Putamen (tissue), 1 donor: ENCODE measurements at regions not wholly inside any gene's neighbourhood (a gene's known extent, or its start where the extent isn't known, plus 50 kb on each side); places are given as distances from the start of the nearest gene placed in this dataset.
"Not testable (repeated sequence)": the region's sequence is repeated elsewhere in the genome, so short reads cannot be mapped to it uniquely, and the experiment has no call there.

Source experiments
- DNase-seq: peaks from one replicate; pipeline ENCODE4 v3.0.0-alpha.2; 2016; ENCODE audit warnings: low spot score

DNA sequence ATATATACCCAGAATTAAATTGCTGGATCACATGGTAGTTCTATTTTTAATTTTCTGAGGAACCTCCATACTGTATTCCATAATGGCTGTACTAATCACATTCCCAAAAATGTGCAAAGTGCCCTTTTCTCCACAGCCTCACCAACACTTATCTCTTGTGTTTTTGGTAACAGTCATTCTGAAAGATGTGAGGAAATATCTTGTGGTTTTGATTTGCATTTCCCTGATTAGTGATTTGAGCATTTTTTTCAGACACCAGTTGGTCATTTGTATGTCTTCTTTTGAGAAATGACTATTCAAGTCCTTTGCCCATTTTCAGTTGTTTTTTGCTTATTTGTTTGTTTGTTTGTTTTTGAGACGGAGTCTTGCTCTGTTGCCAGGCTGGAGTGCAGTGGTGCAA, 98.1 kb upstream of the SIMC1 start:
- not testable (repeated sequence) for DNase-seq

DNA sequence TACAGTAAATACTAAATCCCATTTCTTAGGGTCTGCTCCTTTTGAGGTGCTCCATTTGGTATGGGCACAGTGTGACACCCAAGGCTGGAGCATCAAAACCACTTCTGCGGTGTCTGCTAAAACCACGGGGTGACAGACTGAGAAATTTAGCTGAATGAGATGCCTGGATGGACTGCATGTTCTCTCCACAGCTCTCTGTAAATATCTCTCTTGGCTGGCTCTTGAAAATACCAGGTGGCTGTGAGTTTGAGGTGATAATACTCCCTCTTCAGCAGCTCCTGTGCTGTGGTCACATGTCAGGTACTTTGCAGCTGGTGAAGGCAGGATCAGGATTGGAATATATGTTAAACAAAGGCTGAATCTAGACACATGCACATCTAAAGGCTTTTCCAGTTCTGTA, 93.7 kb upstream of the SIMC1 start:
- DNase-seq: no peak

DNA sequence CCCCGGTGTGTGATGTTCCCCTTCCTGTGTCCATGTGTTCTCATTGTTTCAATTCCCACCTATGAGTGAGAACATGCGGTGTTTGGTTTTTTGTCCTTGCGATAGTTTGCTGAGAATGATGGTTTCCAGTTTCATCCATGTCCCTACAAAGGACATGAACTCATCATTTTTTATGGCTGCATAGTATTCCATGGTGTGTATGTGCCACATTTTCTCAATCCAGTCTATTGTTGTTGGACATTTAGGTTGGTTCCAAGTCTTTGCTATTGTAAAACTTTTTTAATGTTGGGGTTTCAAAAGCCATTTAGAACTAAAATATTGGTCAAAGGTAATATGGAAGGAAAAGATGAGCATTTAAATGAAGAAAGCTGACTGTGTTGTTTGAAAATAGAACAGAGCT, 88.3 kb upstream of the SIMC1 start:
- DNase-seq: not testable (repeated sequence)

DNA sequence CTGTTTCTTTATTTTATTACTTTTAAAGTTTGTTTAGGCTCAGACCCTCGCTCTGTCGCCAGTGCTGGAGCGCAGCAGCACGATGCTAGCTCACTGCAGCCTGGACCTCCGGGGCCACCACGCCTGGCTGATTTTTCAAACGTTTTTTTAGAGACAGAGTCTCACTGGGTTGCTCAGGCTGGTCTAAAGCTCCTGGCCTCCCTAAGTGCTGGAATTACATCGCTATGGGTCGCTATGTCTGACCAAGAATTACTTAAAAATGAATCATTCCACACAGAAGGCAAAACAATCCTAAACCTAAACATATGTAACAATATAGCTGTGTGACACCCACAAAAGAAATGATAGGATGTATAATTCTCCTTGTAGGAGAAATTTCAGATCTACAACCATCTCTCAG, 86.9 kb upstream of the SIMC1 start:
- DNase-seq: no peak

DNA sequence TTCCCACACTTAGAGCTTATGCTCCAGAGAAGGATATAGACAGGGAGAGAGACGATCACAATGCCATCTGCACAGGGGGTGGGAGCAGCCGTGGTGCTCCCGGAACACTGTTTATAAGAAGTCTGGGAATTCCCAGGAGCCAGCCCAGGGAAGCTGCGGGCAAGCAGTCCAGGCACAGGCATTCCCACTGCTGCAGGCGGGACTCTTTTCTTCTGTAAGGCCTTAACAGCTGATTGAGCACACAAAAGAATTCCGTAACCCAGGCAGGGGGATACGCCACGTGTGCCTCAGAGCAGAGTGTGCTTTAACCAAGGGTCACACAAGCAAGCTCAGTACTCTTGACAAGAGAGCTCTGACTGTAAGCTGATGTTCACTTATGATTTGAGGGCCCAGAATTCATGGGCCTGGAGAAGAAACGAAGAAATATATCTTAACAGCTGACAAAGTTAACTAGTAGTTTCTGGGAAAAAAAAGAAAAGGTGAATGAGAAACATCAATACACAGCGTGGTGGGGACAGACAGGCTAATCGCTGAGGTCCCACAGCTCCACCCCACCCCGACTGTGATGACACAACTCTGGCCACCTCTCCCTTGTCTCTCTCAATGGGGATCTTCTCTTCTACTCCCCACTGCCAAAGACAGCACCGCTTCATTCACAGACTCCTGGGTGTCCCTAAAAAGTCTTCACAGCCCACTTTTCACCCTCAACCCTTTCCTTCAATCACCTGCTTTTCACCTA, 85.9 kb upstream of the SIMC1 start:
- DNase-seq: no peak

DNA sequence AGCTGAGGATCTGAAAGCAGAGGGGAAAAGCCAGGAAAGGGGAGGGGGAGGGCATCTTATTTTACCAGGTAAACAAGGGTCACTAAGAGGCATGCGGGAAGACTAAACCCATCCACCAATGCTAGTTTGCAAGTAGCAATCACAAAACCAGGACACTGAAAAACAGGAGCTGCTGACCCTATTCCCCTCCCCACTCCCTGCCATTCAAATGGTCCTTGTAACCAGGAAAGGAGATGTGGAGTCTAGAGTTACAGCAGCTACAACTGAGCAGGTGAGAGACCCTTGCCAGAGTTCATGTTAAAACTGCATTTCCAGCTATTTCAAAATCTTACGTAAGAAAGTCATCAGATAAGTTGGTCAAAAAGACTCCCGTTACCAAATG, 85.3 kb upstream of the SIMC1 start:
- no peak for DNase-seq

DNA sequence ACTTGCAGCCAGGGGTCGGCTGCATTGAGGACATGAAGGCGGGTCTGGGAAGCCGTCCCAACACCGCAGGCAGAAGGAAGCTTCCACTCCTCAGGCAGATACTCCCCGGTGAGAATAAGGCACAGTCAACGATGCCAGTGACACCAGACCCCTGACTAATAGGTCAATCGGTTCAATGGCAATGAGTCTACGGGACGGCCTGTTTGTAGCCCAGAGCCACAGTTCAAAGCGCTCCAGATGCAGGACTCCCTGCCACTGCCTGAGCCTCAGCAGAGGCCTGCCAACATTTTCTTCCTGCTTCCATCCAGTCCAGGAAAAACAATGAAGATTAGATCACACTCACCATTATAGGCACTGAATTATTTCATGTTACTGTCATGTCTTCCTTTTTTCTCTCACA, 84.5 kb upstream of the SIMC1 start:
- DNase-seq: no peak

DNA sequence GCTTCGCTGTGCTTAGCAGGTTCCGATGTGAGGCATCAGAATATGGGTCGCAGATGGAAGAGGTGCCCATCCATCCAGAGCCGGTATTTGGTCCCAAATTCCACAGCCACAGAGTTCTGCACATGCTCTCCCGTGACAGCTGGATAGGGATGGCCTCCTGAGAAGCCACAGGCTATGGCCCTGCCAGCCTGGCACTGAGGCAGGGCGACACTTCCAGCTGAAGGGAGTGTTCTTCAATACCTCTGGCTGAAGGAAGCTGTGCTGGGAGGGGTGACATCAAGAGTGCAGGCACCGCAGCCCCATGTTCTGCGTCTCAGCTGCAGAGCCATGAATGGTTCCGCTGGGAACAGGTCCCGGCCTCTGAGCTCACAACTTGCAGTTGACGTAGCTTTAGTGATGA, 83.4 kb upstream of the SIMC1 start:
- DNase-seq: no peak

DNA sequence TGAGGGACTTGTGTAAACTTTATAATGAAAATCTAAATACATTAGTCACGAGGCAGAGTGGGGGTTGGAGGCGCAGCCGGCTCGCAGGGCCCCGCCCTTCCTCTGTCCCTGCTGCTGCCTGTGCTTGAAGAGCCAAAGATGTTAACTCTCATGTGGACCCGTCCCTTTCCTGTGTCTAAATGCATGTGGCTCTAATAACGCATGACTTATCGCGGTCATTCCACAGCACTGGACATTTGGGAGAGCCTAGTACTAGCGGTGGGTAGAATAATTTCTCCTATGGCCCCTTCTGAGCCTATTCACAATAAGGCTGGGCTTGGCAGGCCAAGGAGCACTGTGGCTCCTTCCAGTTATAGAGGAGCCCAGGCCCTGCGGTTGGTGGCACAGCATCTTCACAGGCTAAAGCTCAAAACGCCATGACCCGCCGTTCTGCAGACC, 82.3 kb upstream of the SIMC1 start:
- no peak for DNase-seq

DNA sequence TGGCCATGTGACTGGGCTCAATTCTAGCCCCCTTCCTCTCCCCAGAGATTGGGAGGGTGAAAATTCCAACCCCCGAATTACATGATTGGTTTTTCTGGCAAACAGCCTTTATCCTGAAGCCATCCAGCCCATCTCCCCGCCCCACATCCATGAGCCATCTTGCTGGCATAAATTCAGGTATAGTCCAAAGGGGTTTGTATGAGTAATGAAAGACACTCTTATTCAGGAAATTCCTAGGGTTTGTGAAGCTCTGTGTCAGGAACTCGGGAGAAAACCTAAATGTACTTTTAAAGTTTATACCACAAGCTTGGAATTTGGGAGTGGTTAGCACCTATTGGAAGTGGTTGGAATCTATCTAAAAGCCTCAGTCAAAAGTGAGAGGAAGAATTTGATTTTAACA, 80.6 kb upstream of the SIMC1 start:
- DNase-seq: no peak

DNA sequence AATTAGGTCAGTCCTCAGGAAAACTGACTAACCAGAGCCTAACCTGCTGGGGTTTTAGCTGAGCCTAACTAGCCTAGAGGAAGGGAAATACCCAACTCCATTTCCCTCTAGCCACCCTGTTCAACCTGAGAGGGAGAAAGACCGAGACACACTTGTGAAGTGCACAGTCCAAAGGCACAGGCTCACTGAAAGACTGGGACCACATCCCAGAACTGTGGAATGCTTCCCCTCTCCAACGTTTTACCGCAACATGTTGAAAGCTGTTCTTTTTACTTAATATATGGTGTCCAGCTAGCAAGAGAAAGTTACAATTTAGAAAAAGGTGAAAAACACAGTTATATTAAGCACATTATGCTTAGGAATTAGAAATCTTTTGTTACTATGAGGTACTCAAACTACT, 76.8 kb upstream of the SIMC1 start:
- DNase-seq: no peak

DNA sequence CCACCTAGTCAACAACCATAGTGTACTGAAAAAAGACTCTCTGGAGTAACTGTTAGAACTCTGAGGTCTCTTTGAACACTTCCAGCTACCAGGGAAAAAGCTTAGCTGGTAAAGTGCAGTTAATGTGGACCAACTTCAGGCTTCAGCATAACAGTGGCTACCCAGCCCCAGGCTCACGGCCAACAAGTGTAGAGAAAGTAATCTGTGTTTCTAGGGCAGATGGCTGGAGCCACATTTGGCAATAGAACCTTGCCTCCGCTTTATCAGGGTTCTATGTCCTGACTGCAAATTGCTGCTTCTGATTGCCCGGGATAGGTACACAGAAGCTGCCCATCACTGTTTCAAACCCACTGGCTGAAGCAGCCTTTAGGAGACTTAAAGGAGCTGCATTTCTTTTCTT, 76.0 kb upstream of the SIMC1 start:
- no peak for DNase-seq

DNA sequence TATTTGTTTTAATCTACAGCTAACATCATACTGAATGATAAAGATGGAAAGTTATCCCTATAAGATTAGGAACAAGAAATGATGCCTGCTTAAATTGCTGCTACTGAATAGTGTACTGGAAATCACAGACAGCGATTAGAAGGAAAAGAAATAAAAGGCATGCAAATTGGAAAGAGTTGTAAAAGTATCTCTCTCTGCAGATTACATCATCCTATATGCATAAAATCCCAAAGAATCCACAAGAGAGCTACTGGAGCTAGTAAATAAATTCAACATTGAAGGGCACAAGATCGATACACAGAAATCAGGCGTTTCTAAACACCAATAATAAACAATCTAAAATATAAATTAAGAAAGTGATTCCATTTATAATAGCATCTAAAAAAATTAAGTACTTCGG, 75.3 kb upstream of the SIMC1 start:
- DNase-seq: no peak

DNA sequence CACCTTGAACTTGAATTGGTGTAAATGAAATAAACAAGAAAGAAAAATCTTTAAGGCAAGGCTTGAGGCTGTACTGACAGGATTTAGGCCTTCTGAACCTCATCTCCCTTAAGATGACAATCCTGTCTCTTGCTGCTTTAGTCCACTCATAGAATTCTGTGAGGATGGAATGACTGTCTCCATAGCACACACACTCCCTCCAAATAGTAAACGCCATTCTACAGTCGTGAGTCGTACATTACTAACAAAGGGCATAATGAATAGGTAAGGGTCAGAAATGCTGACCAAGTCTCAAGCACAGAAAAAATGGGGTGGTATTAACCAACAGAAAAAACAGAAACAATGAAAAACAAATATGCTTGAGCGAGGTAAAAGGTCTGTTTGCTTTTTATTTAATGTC, 71.8 kb upstream of the SIMC1 start:
- no peak for DNase-seq

DNA sequence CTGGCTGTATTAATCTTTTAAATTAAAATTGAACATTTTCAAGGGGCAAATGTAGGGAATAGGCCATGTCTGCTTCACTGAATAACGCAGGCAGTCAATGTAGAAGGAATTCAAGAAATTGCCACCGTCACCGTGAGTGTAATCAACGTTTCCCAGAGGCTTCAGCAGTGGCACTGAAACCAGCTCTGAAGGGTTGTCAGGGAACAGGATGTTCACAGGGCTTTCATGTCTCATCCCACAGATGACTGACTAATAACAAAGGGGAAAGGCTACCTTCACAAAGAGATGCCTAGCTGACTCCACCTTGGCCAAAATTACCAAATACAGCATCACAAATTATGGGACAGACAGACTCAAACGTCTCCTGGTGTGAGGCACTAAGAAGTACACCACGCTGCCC, 70.4 kb upstream of the SIMC1 start:
- no peak for DNase-seq

DNA sequence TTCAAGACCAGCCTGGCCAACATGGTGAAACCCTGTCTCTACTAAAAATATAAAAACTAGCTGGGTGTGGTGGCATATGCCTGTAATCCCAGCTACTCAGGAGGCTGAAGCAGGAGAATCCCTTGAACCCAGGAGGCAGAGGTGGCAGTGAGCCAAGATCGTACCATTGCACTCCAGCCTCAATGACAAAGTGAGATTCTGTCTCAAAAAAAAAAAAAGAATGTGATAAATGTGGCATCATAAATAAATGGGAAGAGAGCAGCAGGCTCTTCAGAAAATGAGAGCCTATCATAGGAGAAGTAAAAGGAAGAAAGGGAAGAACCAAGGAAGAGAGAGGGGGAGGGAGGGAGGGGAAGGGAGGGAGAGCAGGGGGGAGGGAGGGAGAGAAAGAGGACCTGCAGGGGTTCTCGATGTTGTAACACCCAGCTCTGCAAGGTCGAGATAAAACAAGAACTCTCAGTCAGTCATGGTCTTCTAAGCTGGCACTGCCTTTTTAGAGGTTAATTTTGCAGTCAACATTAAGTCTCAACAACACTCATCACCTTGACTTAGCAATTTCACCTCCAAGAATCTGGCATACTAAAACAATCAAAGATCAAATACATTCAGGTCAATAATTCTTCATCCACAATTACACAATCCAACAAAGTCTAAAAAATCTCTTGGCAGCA, 68.7 kb upstream of the SIMC1 start:
- DNase-seq: no peak

DNA sequence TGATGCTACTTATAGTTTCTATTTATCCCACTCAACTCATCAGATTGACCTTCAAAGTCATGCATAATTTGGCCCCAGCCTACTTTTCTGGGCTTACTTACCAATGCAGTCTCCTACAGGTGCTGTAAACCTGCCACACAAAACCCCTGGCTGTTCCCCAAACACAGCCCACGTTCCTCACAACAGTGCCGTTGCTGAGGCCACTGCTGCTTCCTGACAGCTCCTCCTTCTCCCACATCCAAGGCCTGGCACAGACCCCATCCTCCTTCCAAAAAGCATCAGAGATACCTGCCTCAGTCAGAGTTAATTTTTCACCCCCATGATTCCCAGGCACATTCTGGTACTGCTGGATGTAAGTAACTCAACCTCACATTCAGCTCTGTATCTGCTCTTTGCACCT, 68.1 kb upstream of the SIMC1 start:
- DNase-seq: no peak

DNA sequence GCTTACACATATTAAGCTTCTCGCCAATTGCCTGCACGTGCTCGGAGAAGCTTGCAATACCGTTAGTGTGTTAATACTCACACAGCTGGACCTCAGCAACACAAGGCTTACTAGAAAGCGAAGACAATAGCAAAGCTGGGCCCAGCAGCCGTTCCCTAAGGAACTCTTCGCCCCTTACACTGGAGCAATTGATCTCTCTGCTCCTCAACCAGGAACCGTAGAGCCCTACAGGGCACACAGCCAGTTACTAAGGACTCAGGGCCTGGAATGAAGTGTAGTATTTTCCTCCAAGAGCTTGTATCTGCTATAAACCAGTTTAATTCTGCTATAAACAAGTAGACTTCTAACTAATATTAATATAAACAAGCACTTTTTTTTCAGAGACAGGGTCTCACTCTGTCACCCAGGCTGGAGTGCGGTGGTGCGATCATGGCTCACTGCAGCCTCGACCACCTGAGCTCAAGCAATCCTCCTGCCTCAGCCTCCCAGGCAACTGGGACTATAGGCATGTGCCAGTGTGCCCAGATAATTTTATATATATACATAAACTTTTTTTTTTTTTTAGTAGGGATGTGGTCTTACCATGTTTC, 67.0 kb upstream of the SIMC1 start:
- no peak for DNase-seq

DNA sequence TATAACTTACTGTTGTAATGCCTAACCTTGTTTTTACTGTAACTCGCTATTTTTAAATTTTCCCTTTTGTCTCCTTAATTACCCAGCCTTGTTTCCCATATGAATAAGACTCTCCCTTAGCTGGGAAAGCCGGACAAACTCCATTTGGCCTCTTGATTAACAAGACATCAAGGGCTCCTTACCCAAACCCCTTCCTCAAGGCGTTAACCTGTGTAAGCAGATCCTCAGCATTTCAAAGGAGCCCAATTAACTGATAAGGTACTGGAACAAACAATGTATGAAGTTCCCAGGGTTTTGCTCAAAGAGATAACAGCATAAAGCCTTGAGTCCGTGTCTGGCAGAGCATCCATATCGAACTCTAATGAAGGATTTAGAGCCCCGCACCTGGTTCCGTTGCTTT, 66.0 kb upstream of the SIMC1 start:
- DNase-seq: no peak

DNA sequence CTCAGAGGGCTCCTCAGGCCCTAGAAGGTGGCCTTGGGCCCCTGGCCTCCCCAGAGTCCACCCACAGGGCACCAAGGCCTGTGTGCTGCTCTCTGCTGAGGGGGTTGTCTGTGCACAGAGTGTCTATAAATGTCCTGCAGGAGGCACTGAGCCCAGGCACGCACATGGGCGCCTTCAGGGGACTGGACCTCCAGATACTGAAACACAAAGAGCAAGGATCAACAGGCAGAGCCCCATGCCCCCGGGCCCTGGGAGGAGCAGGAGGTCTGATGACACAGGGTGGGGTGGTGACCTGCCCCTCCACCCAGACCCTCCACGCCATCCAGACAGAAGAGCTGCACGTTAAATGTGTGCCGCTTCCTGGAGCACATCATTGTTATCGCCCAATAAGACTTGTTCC, 64.6 kb upstream of the SIMC1 start:
- DNase-seq: no peak

DNA sequence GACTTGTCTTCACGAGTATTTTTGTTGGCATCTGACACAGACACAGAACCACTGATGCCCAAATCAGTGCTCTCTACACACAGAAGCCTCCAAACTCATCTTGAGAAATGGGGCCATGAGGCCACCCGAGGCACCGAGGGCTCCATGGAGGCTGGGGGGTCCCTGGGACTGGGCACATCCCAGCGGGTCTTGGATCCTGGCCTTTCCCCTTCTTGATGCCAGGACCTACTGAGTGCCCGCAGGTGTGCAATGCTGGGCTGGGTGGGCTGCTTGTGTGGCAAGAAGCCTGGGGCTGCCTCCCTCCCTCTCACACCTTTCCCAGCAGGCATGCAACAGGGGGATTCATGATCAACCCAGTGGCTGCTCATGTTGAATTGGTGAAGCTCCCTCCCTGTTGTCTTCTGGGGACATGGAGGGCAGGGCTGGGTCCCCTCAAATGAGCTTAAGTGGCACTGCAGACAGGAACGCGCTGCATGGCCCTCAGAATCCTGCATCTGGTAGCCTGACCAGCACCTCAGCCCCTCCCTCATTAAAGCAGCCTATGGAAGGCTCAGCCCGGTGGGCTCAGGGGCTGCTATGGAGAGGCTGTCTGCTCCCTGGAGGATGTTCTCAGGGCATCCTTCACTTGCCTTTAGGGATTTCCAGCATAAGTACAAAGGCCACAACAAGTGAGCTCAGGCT, 63.7 kb upstream of the SIMC1 start:
- DNase-seq: no peak

DNA sequence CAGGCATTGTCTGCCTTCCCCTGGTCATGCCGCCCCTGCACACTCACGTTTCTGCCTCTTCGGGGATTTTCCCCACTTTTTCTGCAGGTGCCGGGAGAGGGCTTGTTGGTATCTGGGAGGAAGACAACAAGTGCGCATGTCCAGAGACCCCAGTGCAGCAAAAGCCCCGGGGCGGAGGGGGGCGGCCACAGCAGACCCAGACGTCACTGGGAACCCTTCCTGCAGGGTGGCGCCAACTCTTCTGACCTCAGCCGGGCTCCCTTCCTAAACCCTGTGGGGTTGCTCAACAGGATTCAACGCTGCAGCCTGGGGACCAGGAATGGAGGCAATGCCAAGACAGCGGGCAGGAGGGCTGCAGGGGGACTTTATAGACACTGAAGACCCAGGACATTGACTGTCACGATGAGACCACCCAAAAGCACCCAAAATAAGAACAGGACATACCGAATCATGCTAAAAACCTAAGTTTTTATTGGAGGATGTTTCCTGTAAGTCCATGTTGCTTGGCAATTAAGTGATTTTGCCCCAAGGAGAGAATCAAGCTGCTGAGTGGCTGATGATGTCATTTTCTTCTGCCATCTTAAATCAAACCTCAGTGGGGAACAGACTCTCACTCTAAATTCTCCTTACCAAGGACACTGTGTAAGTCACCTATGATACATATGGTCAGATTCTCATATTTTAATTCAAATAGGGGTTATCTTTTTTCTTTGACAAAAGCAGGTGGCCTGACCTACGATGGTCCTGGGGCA, 62.9 kb upstream of the SIMC1 start:
- no peak for DNase-seq
